Breast epithelium (tissue), 3 donors: ENCODE measurements at regions not wholly inside any gene's neighbourhood (a gene's known extent, or its start where the extent isn't known, plus 50 kb on each side); places are given as distances from the start of the nearest gene placed in this dataset.

Experiments used
- CTCF ChIP-seq, 3 donors: fragments of 450-650 bp; IDR thresholded peaks; one replicate each; pipeline ENCODE4 v1.5.1; 2016 to 2017; ENCODE audit warnings: antibody characterized with exemption in 3 of 3, mild to moderate bottlenecking in 3 of 3, moderate library complexity in 3 of 3
- POLR2A ChIP-seq: fragments of 450-650 bp; IDR thresholded peaks from one replicate; pipeline ENCODE4 v1.6.1; 2016; ENCODE audit warnings: antibody characterized with exemption, mild to moderate bottlenecking, moderate library complexity
- POLR2AphosphoS5 ChIP-seq, 3 donors: sonication (generic); formaldehyde crosslinking; IDR thresholded peaks; one replicate each; pipeline ENCODE4 v1.6.1; 2017; ENCODE audit warnings: antibody characterized with exemption in 3 of 3

- no peak for TF ChIP-seq CTCF (IDR thresholded peaks at IDR 0.05)
- no peak for TF ChIP-seq POLR2AphosphoS5 (IDR thresholded peaks at IDR 0.05)
- no peak for TF ChIP-seq POLR2A
These were observed 500.0 kb upstream of the SETBP1 start for GRCh38 chr18:44180683-44181082.
